Colonic mucosa (tissue), 4 donors: ENCODE measurements at regions not wholly inside any gene's neighbourhood (a gene's known extent, or its start where the extent isn't known, plus 50 kb on each side); places are given as distances from the start of the nearest gene placed in this dataset.
A peak's percentile ranks its signal among the peaks of the same experiment; 100 is the strongest.
"Not testable (repeated sequence)": the region's sequence is repeated elsewhere in the genome, so short reads cannot be mapped to it uniquely, and the experiment has no call there.

Experiments
- DNase-seq: peaks from one replicate; pipeline ENCODE4 v3.0.0-alpha.2; 2020
- H3K27ac ChIP-seq: fragments of 200-600 bp; one replicate; pipeline ENCODE4 v1.8.0; 2021
- H3K27me3 ChIP-seq: fragments of 200-600 bp; one replicate; pipeline ENCODE4 v1.8.0; 2021
- H3K36me3 ChIP-seq: fragments of 200-600 bp; one replicate; pipeline ENCODE4 v1.8.0; 2021
- H3K4me1 ChIP-seq: fragments of 200-600 bp; one replicate; pipeline ENCODE4 v1.8.0; 2021; ENCODE audit warnings: mild to moderate bottlenecking
- H3K4me3 ChIP-seq: fragments of 200-600 bp; one replicate; pipeline ENCODE4 v1.8.0; 2021
- H3K9ac ChIP-seq, 2 donors: one replicate each; pipeline ENCODE4 v1.7.0; 2013; ENCODE audit warnings: control low read depth in 2 of 2, low read depth in 2 of 2, low read length in 2 of 2
- H3K9me3 ChIP-seq: fragments of 200-600 bp; one replicate; pipeline ENCODE4 v1.8.0; 2021
- CTCF ChIP-seq: fragments of 200-600 bp; IDR thresholded peaks from one replicate; pipeline ENCODE4 v1.8.0; 2022; ENCODE audit warnings: antibody characterized with exemption, mild to moderate bottlenecking
- intact Hi-C: fragments of 100-400 bp; cut with DNase I; formaldehyde crosslinking; loops from one replicate; pipeline ENCODE4 v1.14.1; 2022
- donor health status: healthy.
- donor health status: DM: no; HTN: no; CAD: no.
- donor health status: DM: no; HTN: no; CAD: no.

- no peak overlapping the region for H3K4me3 ChIP-seq
- no peak for DNase-seq
- H3K36me3 ChIP-seq: no peaks in the 10 kb centered on the region
- no peak for TF ChIP-seq CTCF
- H3K27ac ChIP-seq: no peak overlapping the region
- H3K9me3 ChIP-seq: no peaks in the 10 kb centered on the region
- intact Hi-C loops: no loop called here
- H3K9ac ChIP-seq: no peak overlapping the region
- no peaks in the 10 kb centered on the region for H3K27me3 ChIP-seq
- no peaks in the 10 kb centered on the region for H3K4me1 ChIP-seq
Observed at GRCh38 chr16:14014284-14014625, 56.9 kb upstream of the MRTFB start.

GRCh38 chr16:14015033-14015432 is 56.1 kb upstream of the MRTFB start:
- Histone ChIP-seq H3K36me3 (no peaks in the 10 kb centered on the region), H3K27me3 (no peaks in the 10 kb centered on the region), H3K9ac (peak overlapping the region in 1 of 2 donors; percentile 3), H3K4me1 (no peaks in the 10 kb centered on the region), H3K9me3 (no peaks in the 10 kb centered on the region), H3K4me3 (no peak overlapping the region), H3K27ac (peak overlapping the region; percentile 40)
- DNase-seq: no peak
- no peak for TF ChIP-seq CTCF
- intact Hi-C loops: no loop called here

- H3K9ac ChIP-seq: peak overlapping the region in 1 of 2 donors; percentile 3
- no peak overlapping the region for H3K4me3 ChIP-seq
- no peak for DNase-seq
- H3K36me3 ChIP-seq: no peaks in the 10 kb centered on the region
- peak overlapping the region; percentile 40 for H3K27ac ChIP-seq
- no peaks in the 10 kb centered on the region for H3K27me3 ChIP-seq
- no peaks in the 10 kb centered on the region for H3K9me3 ChIP-seq
- no peak for TF ChIP-seq CTCF
- H3K4me1 ChIP-seq: no peaks in the 10 kb centered on the region
- intact Hi-C loops: no loop called here
Observed at GRCh38 chr16:14015461-14015860, 55.7 kb upstream of the MRTFB start.

GRCh38 chr16:14015948-14016347 is 55.2 kb upstream of the MRTFB start:
- Histone ChIP-seq H3K36me3 (no peaks in the 10 kb centered on the region), H3K4me1 (no peaks in the 10 kb centered on the region), H3K4me3 (no peak overlapping the region), H3K9me3 (no peaks in the 10 kb centered on the region), H3K27ac (peak overlapping the region; percentile 40), H3K27me3 (no peaks in the 10 kb centered on the region), H3K9ac (peak overlapping the region in 1 of 2 donors; percentile 3)
- TF ChIP-seq CTCF: no peak
- no peak for DNase-seq
- intact Hi-C loops: no loop called here

- H3K4me1 ChIP-seq, DNase-seq, intact Hi-C loops: not testable (repeated sequence)
Observed at GRCh38 chr16:14016362-14016761, 54.8 kb upstream of the MRTFB start.

GRCh38 chr16:14017886-14018285 is 53.2 kb upstream of the MRTFB start:
- no peak overlapping the region for H3K4me3 ChIP-seq
- H3K36me3 ChIP-seq: no peaks in the 10 kb centered on the region
- H3K9me3 ChIP-seq: no peaks in the 10 kb centered on the region
- no peak for TF ChIP-seq CTCF
- H3K4me1 ChIP-seq: no peaks in the 10 kb centered on the region
- intact Hi-C loops: no loop called here
- H3K27me3 ChIP-seq: no peaks in the 10 kb centered on the region
- H3K27ac ChIP-seq: no peak overlapping the region
- DNase-seq: no peak
- no peak overlapping the region for H3K9ac ChIP-seq

More at GRCh38 chr16:14016362-14016761, 54.8 kb upstream of the MRTFB start:
- H3K4me3 ChIP-seq, H3K36me3 ChIP-seq, H3K27me3 ChIP-seq, H3K27ac ChIP-seq, H3K9me3 ChIP-seq, H3K9ac ChIP-seq: not testable (repeated sequence)
